WTC11 (cell line): ENCODE measurements at regions not wholly inside any gene's neighbourhood (a gene's known extent, or its start where the extent isn't known, plus 50 kb on each side); places are given as distances from the start of the nearest gene placed in this dataset.

Experiments
- ATAC-seq: fragments of 200-7000 bp; cut with Tn5 transposase; 2 replicates; pipeline ENCODE4 v1.10.0; 2021; ENCODE audit warnings: mild to moderate bottlenecking, moderate library complexity
- CTCF ChIA-PET: fragments of 300-600 bp; sonication (Branson Sonifier 250); formaldehyde crosslinking; loops from one replicate; lab custom pipeline; 2021; ENCODE audit warnings: antibody characterized with exemption; lab: Charles Lee
- POLR2A ChIA-PET: fragments of 350-600 bp; sonication (Branson Sonifier 250); formaldehyde crosslinking; loops from one replicate; lab custom pipeline; 2021; ENCODE audit warnings: antibody characterized with exemption; lab: Charles Lee
- DNase-seq: peaks from one replicate; pipeline ENCODE4 v3.0.0; 2021; ENCODE audit warnings: low spot score
- H3K27ac Mint-ChIP-seq: 2 replicates; pipeline ENCODE4 v1.8.0; 2021; ENCODE audit warnings: mixed read lengths
- H3K27me3 Mint-ChIP-seq: 2 replicates; pipeline ENCODE4 v1.8.0; 2021; ENCODE audit warnings: low read depth, mild to moderate bottlenecking, moderate library complexity, mixed read lengths
- H3K36me3 Mint-ChIP-seq: 2 replicates; pipeline ENCODE4 v1.8.0; 2021; ENCODE audit warnings: mixed read lengths
- H3K4me1 Mint-ChIP-seq: 2 replicates; pipeline ENCODE4 v1.8.0; 2022; ENCODE audit warnings: mixed read lengths
- H3K4me3 Mint-ChIP-seq: 2 replicates; pipeline ENCODE4 v1.8.0; 2021; ENCODE audit warnings: mild to moderate bottlenecking, moderate library complexity, mixed read lengths
- H3K9me3 Mint-ChIP-seq: 2 replicates; pipeline ENCODE4 v1.8.0; 2021; ENCODE audit warnings: mixed read lengths
- ATF1 ChIP-seq: sonication (generic); formaldehyde crosslinking; IDR thresholded peaks from 2 replicates; pipeline ENCODE4 v1.8.1; 2023; ENCODE audit warnings: mild to moderate bottlenecking, moderate library complexity, missing genetic modification reagents
- CREM ChIP-seq: sonication (generic); formaldehyde crosslinking; IDR thresholded peaks from 2 replicates; pipeline ENCODE4 v1.8.1; 2022; ENCODE audit warnings: mild to moderate bottlenecking, missing genetic modification reagents, moderate library complexity
- ERG ChIP-seq: fragments of 250-450 bp; sonication (Bioruptor Pico); IDR thresholded peaks from 2 replicates; pipeline ENCODE4 v1.8.0; 2021; ENCODE audit warnings: mild to moderate bottlenecking
- ESRRA ChIP-seq: sonication (generic); formaldehyde crosslinking; IDR thresholded peaks from 2 replicates; pipeline ENCODE4 v1.8.1; 2022; ENCODE audit warnings: mild to moderate bottlenecking, missing genetic modification reagents, borderline replicate concordance
- IRF1 ChIP-seq: sonication (generic); formaldehyde crosslinking; IDR thresholded peaks from 2 replicates; pipeline ENCODE4 v1.8.0; 2023; ENCODE audit warnings: missing genetic modification reagents
- IRF2 ChIP-seq: sonication (generic); formaldehyde crosslinking; IDR thresholded peaks from 2 replicates; pipeline ENCODE4 v1.8.0; 2022; ENCODE audit warnings: low read depth, missing genetic modification reagents, borderline replicate concordance
- RELA ChIP-seq: sonication (generic); formaldehyde crosslinking; IDR thresholded peaks from 2 replicates; pipeline ENCODE4 v1.8.1; 2022; ENCODE audit warnings: missing genetic modification reagents, mild to moderate bottlenecking, borderline replicate concordance
- TEAD4 ChIP-seq: sonication (generic); formaldehyde crosslinking; IDR thresholded peaks from 2 replicates; pipeline ENCODE4 v1.8.0; 2022; ENCODE audit warnings: mild to moderate bottlenecking, missing genetic modification reagents
- ZNF121 ChIP-seq: sonication (generic); formaldehyde crosslinking; IDR thresholded peaks from 2 replicates; pipeline ENCODE4 v1.8.0; 2023; ENCODE audit warnings: missing genetic modification reagents
- ZNF317 ChIP-seq: sonication (generic); formaldehyde crosslinking; IDR thresholded peaks from 2 replicates; pipeline ENCODE4 v1.8.1; 2023; ENCODE audit warnings: low read depth, mild to moderate bottlenecking, moderate library complexity, missing genetic modification reagents, borderline replicate concordance
- ZNF423 ChIP-seq: fragments of 250-450 bp; sonication (Bioruptor Pico); IDR thresholded peaks from 2 replicates; pipeline ENCODE4 v2.1.2; 2022; ENCODE audit warnings: mild to moderate bottlenecking, moderate library complexity
- ZNF671 ChIP-seq: fragments of 250-450 bp; sonication (Bioruptor Pico); IDR thresholded peaks from 2 replicates; pipeline ENCODE4 v1.8.0; 2021; ENCODE audit warnings: mild to moderate bottlenecking
- TF ChIP-seq, protein P1 (sequence below): fragments of 250-450 bp; sonication (Bioruptor Pico); IDR thresholded peaks from 2 replicates; pipeline ENCODE4 v1.9.0; 2021; ENCODE audit warnings: mild to moderate bottlenecking
- TF ChIP-seq, protein P2 (sequence below): sonication (generic); formaldehyde crosslinking; IDR thresholded peaks from 2 replicates; pipeline ENCODE4 v1.8.1; 2022; ENCODE audit warnings: mild to moderate bottlenecking, missing genetic modification reagents, moderate library complexity, borderline replicate concordance
- TF ChIP-seq, protein P3 (sequence below): fragments of 250-450 bp; sonication (Bioruptor Pico); IDR thresholded peaks from 2 replicates; pipeline ENCODE4 v1.9.0; 2021; ENCODE audit warnings: moderate library complexity, mild to moderate bottlenecking, inconsistent platforms, borderline replicate concordance
- TF ChIP-seq, protein P4 (sequence below): fragments of 250-450 bp; sonication (Bioruptor Pico); IDR thresholded peaks from 2 replicates; pipeline ENCODE4 v1.9.0; 2021; ENCODE audit warnings: mild to moderate bottlenecking, borderline replicate concordance
- TF ChIP-seq, protein P5 (sequence below): sonication (generic); formaldehyde crosslinking; IDR thresholded peaks from 2 replicates; pipeline ENCODE4 v1.8.1; 2022; ENCODE audit warnings: low read depth, mild to moderate bottlenecking, moderate library complexity, missing genetic modification reagents, borderline replicate concordance
- TF ChIP-seq, protein P6 (sequence below): sonication (generic); formaldehyde crosslinking; IDR thresholded peaks from 2 replicates; pipeline ENCODE4 v1.8.1; 2023; ENCODE audit warnings: mild to moderate bottlenecking, missing genetic modification reagents, moderate library complexity

GRCh38 chr6:154606860-154607259, 96.4 kb upstream of the CNKSR3 start:
- TF ChIP-seq CREM (CRISPR knock-in tag) (no peak), ZNF423 (CRISPR knock-in tag) (no peak), IRF2 (CRISPR knock-in tag) (no peak), ZNF121 (CRISPR knock-in tag) (no peak), TEAD4 (CRISPR knock-in tag) (no peak), ESRRA (CRISPR knock-in tag) (no peak), RELA (CRISPR knock-in tag) (no peak)
- H3K27me3 Mint-ChIP-seq = peaks cover 11% of the 10 kb centered on the region
- no peaks in the 10 kb centered on the region for H3K36me3 Mint-ChIP-seq
- no peak for DNase-seq
- no peaks in the 10 kb centered on the region for H3K9me3 Mint-ChIP-seq
- ChIA-PET CTCF (no interaction called here), POLR2A (no interaction called here)
- ATAC-seq = no peak
- H3K27ac Mint-ChIP-seq = no peak overlapping the region
- peaks cover 13% of the 10 kb centered on the region for H3K4me1 Mint-ChIP-seq
- no peak overlapping the region for H3K4me3 Mint-ChIP-seq

DNA sequence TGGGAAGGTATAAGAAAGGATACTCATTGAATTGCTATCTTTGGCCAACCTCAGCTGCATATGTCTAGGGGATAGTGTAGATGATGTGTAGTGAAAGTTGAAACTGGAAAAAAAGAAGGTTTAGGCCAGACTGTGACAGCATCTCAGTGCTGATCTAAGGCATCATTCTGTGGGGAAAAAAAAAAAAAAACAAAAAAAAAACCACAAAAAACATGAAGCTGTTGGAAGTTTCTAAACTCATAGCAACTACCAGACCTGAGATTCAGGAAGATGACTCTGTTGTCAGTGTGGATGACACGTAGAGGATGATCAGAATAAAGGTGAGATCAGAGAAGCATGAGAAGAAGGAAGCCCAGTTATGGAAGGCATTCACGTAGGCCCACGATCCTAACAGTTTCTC, 100.8 kb upstream of the CNKSR3 start:
- peaks cover 5% of the 10 kb centered on the region for H3K27me3 Mint-ChIP-seq
- H3K36me3 Mint-ChIP-seq = no peaks in the 10 kb centered on the region
- H3K9me3 Mint-ChIP-seq = no peaks in the 10 kb centered on the region
- POLR2A ChIA-PET = no interaction called here
- TF ChIP-seq, protein P1, sequence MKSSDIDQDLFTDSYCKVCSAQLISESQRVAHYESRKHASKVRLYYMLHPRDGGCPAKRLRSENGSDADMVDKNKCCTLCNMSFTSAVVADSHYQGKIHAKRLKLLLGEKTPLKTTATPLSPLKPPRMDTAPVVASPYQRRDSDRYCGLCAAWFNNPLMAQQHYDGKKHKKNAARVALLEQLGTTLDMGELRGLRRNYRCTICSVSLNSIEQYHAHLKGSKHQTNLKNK (CRISPR knock-in tag) = no peak
- TF ChIP-seq IRF1 = no peak
- TF ChIP-seq, all 79 proteins: peak for 0
- ATAC-seq (no peak), DNase-seq (no peak)
- H3K4me1 Mint-ChIP-seq = peaks cover 3% of the 10 kb centered on the region; the same call in 1 of the 2 replicates
- H3K27ac Mint-ChIP-seq = no peak overlapping the region
- CTCF ChIA-PET = no interaction called here
- H3K4me3 Mint-ChIP-seq = no peak overlapping the region

GRCh38 chr6:154611847-154612246, 101.4 kb upstream of the CNKSR3 start:
- H3K4me1 Mint-ChIP-seq = peaks cover 3% of the 10 kb centered on the region; the same call in 1 of the 2 replicates
- no peak for ATAC-seq
- peaks cover 4% of the 10 kb centered on the region for H3K27me3 Mint-ChIP-seq
- DNase-seq = no peak
- no peak overlapping the region for H3K27ac Mint-ChIP-seq
- TF ChIP-seq ZNF671 (CRISPR knock-in tag) (no peak), ATF1 (no peak), ZNF317 (CRISPR knock-in tag) (no peak), CREM (CRISPR knock-in tag) (no peak), ERG (CRISPR knock-in tag) (no peak)
- TF ChIP-seq, protein P2, sequence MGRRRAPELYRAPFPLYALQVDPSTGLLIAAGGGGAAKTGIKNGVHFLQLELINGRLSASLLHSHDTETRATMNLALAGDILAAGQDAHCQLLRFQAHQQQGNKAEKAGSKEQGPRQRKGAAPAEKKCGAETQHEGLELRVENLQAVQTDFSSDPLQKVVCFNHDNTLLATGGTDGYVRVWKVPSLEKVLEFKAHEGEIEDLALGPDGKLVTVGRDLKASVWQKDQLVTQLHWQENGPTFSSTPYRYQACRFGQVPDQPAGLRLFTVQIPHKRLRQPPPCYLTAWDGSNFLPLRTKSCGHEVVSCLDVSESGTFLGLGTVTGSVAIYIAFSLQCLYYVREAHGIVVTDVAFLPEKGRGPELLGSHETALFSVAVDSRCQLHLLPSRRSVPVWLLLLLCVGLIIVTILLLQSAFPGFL (CRISPR knock-in tag) = no peak
- TF ChIP-seq, protein P3, sequence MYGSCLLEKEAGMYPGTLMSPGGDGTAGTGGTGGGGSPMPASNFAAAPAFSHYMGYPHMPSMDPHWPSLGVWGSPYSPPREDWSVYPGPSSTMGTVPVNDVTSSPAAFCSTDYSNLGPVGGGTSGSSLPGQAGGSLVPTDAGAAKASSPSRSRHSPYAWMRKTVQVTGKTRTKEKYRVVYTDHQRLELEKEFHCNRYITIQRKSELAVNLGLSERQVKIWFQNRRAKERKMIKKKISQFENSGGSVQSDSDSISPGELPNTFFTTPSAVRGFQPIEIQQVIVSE (CRISPR knock-in tag) = no peak
- TF ChIP-seq, protein P4, sequence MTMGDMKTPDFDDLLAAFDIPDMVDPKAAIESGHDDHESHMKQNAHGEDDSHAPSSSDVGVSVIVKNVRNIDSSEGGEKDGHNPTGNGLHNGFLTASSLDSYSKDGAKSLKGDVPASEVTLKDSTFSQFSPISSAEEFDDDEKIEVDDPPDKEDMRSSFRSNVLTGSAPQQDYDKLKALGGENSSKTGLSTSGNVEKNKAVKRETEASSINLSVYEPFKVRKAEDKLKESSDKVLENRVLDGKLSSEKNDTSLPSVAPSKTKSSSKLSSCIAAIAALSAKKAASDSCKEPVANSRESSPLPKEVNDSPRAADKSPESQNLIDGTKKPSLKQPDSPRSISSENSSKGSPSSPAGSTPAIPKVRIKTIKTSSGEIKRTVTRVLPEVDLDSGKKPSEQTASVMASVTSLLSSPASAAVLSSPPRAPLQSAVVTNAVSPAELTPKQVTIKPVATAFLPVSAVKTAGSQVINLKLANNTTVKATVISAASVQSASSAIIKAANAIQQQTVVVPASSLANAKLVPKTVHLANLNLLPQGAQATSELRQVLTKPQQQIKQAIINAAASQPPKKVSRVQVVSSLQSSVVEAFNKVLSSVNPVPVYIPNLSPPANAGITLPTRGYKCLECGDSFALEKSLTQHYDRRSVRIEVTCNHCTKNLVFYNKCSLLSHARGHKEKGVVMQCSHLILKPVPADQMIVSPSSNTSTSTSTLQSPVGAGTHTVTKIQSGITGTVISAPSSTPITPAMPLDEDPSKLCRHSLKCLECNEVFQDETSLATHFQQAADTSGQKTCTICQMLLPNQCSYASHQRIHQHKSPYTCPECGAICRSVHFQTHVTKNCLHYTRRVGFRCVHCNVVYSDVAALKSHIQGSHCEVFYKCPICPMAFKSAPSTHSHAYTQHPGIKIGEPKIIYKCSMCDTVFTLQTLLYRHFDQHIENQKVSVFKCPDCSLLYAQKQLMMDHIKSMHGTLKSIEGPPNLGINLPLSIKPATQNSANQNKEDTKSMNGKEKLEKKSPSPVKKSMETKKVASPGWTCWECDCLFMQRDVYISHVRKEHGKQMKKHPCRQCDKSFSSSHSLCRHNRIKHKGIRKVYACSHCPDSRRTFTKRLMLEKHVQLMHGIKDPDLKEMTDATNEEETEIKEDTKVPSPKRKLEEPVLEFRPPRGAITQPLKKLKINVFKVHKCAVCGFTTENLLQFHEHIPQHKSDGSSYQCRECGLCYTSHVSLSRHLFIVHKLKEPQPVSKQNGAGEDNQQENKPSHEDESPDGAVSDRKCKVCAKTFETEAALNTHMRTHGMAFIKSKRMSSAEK (CRISPR knock-in tag) = no peak
- TF ChIP-seq, protein P5, sequence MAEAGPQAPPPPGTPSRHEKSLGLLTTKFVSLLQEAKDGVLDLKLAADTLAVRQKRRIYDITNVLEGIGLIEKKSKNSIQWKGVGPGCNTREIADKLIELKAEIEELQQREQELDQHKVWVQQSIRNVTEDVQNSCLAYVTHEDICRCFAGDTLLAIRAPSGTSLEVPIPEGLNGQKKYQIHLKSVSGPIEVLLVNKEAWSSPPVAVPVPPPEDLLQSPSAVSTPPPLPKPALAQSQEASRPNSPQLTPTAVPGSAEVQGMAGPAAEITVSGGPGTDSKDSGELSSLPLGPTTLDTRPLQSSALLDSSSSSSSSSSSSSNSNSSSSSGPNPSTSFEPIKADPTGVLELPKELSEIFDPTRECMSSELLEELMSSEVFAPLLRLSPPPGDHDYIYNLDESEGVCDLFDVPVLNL (CRISPR knock-in tag) = no peak
- TF ChIP-seq, protein P6, sequence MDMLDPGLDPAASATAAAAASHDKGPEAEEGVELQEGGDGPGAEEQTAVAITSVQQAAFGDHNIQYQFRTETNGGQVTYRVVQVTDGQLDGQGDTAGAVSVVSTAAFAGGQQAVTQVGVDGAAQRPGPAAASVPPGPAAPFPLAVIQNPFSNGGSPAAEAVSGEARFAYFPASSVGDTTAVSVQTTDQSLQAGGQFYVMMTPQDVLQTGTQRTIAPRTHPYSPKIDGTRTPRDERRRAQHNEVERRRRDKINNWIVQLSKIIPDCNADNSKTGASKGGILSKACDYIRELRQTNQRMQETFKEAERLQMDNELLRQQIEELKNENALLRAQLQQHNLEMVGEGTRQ (CRISPR knock-in tag) = no peak
- no peak overlapping the region for H3K4me3 Mint-ChIP-seq
- no peaks in the 10 kb centered on the region for H3K36me3 Mint-ChIP-seq
- ChIA-PET POLR2A (no interaction called here), CTCF (no interaction called here)
- H3K9me3 Mint-ChIP-seq = no peaks in the 10 kb centered on the region
